Right atrium auricular region (tissue), 2 donors: ENCODE measurements at regions not wholly inside any gene's neighbourhood (a gene's known extent, or its start where the extent isn't known, plus 50 kb on each side); places are given as distances from the start of the nearest gene placed in this dataset.
"Not testable (repeated sequence)": the region's sequence is repeated elsewhere in the genome, so short reads cannot be mapped to it uniquely, and the experiment has no call there.

Source experiments
- DNase-seq: peaks from one replicate; pipeline ENCODE4 v3.0.0-alpha.2; 2019; ENCODE audit warnings: low spot score
- H3K27ac ChIP-seq, 2 donors: fragments of 200-600 bp; sonication (generic); 1 replicate in 1 of 2; 2 replicates in 1 of 2; pipeline ENCODE4 v1.5.1; 2016 to 2019
- H3K27me3 ChIP-seq, 2 donors: fragments of 200-600 bp; sonication (generic); one replicate each; pipeline versions ENCODE4 v1.5.1 to v1.6.0; 2017 to 2019
- H3K36me3 ChIP-seq: fragments of 200-600 bp; sonication (generic); one replicate; pipeline ENCODE4 v1.5.1; 2016
- H3K4me1 ChIP-seq, 2 donors: fragments of 200-600 bp; sonication (generic); one replicate each; pipeline versions ENCODE4 v1.5.1 to v1.6.0; 2017 to 2019
- H3K4me3 ChIP-seq, 2 donors: fragments of 200-600 bp; sonication (generic); 1 replicate in 1 of 2; 2 replicates in 1 of 2; pipeline ENCODE4 v1.5.1; 2017 to 2019; ENCODE audit warnings: mild to moderate bottlenecking in 1 of 2, moderate library complexity in 1 of 2
- H3K9me3 ChIP-seq, 2 donors: fragments of 200-600 bp; sonication (generic); one replicate each; pipeline ENCODE4 v1.5.1; 2019
- TF ChIP-seq, protein P1 (sequence below), 2 donors: fragments of 200-600 bp; sonication (generic); IDR thresholded peaks; one replicate each; pipeline ENCODE4 v1.5.1; 2019; ENCODE audit warnings: antibody characterized with exemption in 2 of 2

DNA sequence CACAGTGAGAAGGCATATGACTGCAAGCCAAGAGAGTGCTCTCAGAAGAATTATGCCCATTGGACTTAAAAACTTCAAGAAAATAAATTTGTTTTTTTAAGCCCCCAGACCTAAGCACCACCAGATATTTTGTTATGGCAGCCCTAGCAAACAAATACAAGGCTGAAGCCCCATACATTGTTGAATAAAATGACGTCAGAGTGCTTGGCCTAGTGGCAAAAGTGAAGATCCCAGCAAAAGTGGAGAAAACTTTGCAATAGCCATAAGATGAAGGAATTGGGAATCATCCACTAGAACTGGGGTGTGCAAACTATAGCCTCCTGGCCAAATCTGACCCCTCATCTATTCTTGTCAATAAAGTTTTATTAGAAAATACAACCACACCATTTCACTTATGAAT is 517.5 kb downstream of the IRS1 start:
- Histone ChIP-seq H3K4me1 (no peaks in the 10 kb centered on the region), H3K9me3 (no peaks in the 10 kb centered on the region), H3K27me3 (no peaks in the 10 kb centered on the region), H3K27ac (no peak overlapping the region), H3K4me3 (no peak overlapping the region), H3K36me3 (no peaks in the 10 kb centered on the region)
- no peak for DNase-seq
- TF ChIP-seq, protein P1, sequence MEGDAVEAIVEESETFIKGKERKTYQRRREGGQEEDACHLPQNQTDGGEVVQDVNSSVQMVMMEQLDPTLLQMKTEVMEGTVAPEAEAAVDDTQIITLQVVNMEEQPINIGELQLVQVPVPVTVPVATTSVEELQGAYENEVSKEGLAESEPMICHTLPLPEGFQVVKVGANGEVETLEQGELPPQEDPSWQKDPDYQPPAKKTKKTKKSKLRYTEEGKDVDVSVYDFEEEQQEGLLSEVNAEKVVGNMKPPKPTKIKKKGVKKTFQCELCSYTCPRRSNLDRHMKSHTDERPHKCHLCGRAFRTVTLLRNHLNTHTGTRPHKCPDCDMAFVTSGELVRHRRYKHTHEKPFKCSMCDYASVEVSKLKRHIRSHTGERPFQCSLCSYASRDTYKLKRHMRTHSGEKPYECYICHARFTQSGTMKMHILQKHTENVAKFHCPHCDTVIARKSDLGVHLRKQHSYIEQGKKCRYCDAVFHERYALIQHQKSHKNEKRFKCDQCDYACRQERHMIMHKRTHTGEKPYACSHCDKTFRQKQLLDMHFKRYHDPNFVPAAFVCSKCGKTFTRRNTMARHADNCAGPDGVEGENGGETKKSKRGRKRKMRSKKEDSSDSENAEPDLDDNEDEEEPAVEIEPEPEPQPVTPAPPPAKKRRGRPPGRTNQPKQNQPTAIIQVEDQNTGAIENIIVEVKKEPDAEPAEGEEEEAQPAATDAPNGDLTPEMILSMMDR (IDR thresholded peaks at IDR 0.05): no peak

DNA sequence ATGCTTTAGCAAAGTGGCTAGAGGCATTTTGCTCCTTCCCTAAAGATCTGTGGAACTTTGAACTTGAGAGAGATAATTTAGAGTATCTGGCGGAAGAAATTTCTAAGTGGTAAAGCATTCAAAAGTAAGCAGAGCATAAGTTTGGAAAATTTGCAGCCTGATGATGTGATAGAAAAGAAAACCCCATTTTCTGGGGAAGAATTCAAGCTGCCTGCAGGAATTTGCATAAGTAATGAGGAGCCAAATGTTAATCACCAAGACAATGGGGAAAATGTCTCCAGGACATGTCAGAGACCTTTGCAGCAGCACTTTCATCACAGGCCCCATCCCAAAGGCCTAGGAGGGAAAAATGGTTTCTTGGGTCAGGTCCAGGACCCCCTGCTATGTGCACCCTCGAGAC is 519.5 kb downstream of the IRS1 start:
- not testable (repeated sequence) for H3K9me3 ChIP-seq, H3K4me1 ChIP-seq, H3K27ac ChIP-seq, H3K27me3 ChIP-seq, H3K36me3 ChIP-seq, DNase-seq, H3K4me3 ChIP-seq

DNA sequence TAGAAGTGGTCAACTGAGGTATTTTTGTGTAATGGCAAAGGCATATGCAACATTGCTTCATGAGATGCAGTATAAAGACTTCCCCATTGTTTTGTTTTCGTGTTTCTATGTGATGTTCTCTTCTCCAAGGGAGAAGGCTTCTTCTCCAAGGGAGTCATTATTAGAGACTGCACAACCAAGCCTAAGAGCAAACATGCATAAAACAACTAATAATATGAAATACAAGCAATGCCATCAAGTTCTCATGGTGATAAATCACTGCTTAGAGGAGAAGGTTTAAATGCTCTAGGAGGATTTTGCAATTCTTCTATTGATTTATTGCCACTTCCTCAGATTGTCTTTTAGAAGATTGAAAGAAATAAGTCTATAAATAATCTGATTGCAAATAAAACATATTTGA is 524.4 kb downstream of the IRS1 start:
- no peak overlapping the region for H3K27ac ChIP-seq
- no peak for DNase-seq
- H3K4me1 ChIP-seq: no peaks in the 10 kb centered on the region
- H3K4me3 ChIP-seq: no peak overlapping the region
- no peaks in the 10 kb centered on the region for H3K9me3 ChIP-seq
- TF ChIP-seq, protein P1 (IDR thresholded peaks at IDR 0.05): no peak
- no peaks in the 10 kb centered on the region for H3K27me3 ChIP-seq
- no peaks in the 10 kb centered on the region for H3K36me3 ChIP-seq

DNA sequence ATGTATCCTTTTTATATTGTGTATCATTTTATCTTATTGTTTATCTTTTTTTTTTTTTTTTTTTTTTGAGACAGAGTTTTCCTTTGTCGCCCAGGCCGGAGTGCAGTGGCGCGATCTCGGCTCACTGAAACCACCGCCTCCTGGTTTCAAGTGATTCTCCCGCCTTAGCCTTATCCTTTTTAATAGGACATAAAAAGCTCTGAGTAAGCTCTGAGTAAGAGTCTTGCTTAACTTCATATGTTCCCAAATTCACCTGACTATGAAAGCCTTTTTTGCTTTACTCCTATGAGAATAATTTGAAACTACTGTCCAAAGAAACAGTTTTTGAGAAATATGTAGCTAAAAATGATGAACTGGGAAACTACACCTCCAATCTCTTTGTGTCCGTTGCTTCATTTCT is 525.5 kb downstream of the IRS1 start:
- H3K27me3 ChIP-seq: no peaks in the 10 kb centered on the region
- H3K4me3 ChIP-seq: no peak overlapping the region
- TF ChIP-seq, protein P1 (IDR thresholded peaks at IDR 0.05): no peak
- DNase-seq: no peak
- H3K9me3 ChIP-seq: no peaks in the 10 kb centered on the region
- H3K27ac ChIP-seq: no peak overlapping the region
- H3K36me3 ChIP-seq: no peaks in the 10 kb centered on the region
- H3K4me1 ChIP-seq: no peaks in the 10 kb centered on the region

DNA sequence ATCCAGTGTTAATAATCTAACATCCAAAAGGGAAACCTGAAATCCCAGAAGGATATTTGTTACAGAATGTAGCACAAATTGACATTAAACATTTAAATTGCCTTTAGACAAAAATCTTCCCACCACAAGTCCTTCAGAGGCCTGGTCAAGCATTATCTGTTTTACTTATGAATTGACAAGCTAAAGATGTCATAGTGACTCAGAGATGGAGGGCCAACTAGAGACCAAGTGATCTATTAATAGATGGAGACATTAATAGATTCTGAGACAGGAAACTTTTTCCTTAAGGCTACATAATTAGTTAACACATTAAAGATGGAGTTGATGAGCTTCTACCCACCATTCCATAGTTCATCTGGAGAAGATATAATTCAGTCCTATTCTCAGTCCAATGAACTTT is 526.2 kb downstream of the IRS1 start:
- Histone ChIP-seq H3K4me1 (no peaks in the 10 kb centered on the region), H3K27ac (no peak overlapping the region), H3K4me3 (no peak overlapping the region), H3K36me3 (no peaks in the 10 kb centered on the region), H3K9me3 (no peaks in the 10 kb centered on the region), H3K27me3 (no peaks in the 10 kb centered on the region)
- no peak for DNase-seq
- TF ChIP-seq, protein P1 (IDR thresholded peaks at IDR 0.05): no peak

DNA sequence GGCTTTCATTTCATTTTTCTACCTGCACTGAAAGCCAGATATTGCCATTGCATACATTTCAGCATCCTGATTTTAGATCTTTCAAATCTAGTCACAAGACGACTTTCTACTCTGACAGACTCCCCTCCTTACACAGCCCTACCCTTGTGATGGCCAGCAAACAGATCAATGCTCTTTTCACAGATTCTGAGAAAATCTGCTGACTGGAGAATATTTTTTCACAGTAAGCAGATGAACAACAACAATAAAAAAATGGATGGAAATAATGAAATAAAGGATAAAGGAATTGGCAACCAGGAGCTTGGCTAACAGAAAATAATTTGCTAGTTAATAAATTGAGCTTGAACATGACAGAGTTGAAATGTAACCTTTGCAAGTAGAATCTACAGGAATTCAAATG is 527.2 kb downstream of the IRS1 start:
- no peak overlapping the region for H3K27ac ChIP-seq
- H3K4me1 ChIP-seq: no peaks in the 10 kb centered on the region
- H3K9me3 ChIP-seq: no peaks in the 10 kb centered on the region
- no peaks in the 10 kb centered on the region for H3K27me3 ChIP-seq
- TF ChIP-seq, protein P1 (IDR thresholded peaks at IDR 0.05): no peak
- H3K36me3 ChIP-seq: no peaks in the 10 kb centered on the region
- H3K4me3 ChIP-seq: no peak overlapping the region
- DNase-seq: no peak
